ENCODE measurements at regions not wholly inside any gene's neighbourhood (a gene's known extent, or its start where the extent isn't known, plus 50 kb on each side); places are given as distances from the start of the nearest gene placed in this dataset.
A peak's percentile ranks its signal among the peaks of the same experiment; 100 is the strongest.

DNA sequence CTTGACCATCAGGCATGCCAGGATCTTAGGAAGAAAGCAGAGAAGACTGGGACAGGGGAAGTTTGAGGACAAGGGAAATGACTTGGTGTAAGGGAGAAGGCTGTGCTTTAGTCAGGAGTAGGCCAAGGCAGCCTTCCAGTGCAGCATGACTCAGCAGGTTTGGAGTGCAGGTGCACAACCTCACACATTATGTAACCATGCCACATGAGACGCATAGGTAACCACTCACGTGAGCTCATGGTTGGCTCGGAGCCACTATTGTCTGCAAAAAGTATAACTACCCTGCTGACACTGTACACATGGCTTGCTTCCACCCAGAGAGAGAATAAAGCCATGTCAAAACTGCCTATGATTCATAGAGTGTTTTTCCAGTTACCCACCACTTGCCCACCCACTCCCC, 715.9 kb downstream of the SMARCA1 start:
- H3K27me3 ChIP-seq (replicated peaks in 1 of 4; ENCODE audit: control extremely low read depth in 1 of 4, control insufficient read depth in 3 of 4, insufficient read depth in 4 of 4, low read length in 3 of 4): no peaks in the 10 kb centered on the region
- H3K9me3 ChIP-seq (ENCODE audit: control extremely low read depth in 1 of 3, control insufficient read depth in 2 of 3, insufficient read depth in 1 of 3, low read length in 2 of 3): peaks cover 0 to 5% (median 0%) of the 10 kb centered on the region in 3 donors
- no peak overlapping the region for H3K4me2 ChIP-seq (replicated peaks; ENCODE audit: low read depth, low read length, poor library complexity, severe bottlenecking)
- ChIA-PET POLR2A (no interaction called here), CTCF (no interaction called here)
- no CpG with 5 or more reads among the region's 3 CpGs for WGBS (ENCODE audit: insufficient coverage)
- ATAC-seq (ENCODE audit: low read depth) (no peak), DNase-seq (peak; percentile 25)
- Mint-ChIP-seq H3K27me3 (no peaks in the 10 kb centered on the region), H3K27ac (no peak overlapping the region), H3K4me1 (no peaks in the 10 kb centered on the region), H3K9me3 (ENCODE audit: insufficient read depth) (no peaks in the 10 kb centered on the region), H3K4me3 (no peak overlapping the region)
- no peak overlapping the region for H3K9ac ChIP-seq (ENCODE audit: low read length)
- TF ChIP-seq CTCF (IDR thresholded peaks at IDR 0.05): no peak
- no peak for TF ChIP-seq EZH2 (IDR thresholded peaks at IDR 0.05; ENCODE audit: borderline replicate concordance, insufficient read depth, low read depth, low read length, poor library complexity, severe bottlenecking)
- H3K79me2 ChIP-seq (ENCODE audit: control insufficient read depth, insufficient read depth, low read length): no peaks in the 10 kb centered on the region
- no peak overlapping the region for H3K27ac ChIP-seq (ENCODE audit: low read length in 2 of 2)
- H4K20me1 ChIP-seq (ENCODE audit: control insufficient read depth, insufficient read depth, low read length, poor library complexity, severe bottlenecking): no peaks in the 10 kb centered on the region
- no peak overlapping the region for H3K4me3 ChIP-seq (ENCODE audit: control extremely low read depth in 1 of 5, extremely low read depth in 1 of 5, insufficient read depth in 1 of 5, low read depth in 2 of 5, low read length in 4 of 5)
- no peak overlapping the region for H2AFZ ChIP-seq (ENCODE audit: insufficient read depth, low read depth, low read length, poor library complexity, severe bottlenecking)
- intact Hi-C loops (cut with micrococcal nuclease): no loop called here
- no peaks in the 10 kb centered on the region for H3K4me1 ChIP-seq (ENCODE audit: control insufficient read depth in 2 of 2, insufficient read depth in 2 of 2, low read length in 2 of 2)
- H3K36me3 ChIP-seq (replicated peaks in 1 of 2; ENCODE audit: control extremely low read depth in 1 of 2, control insufficient read depth in 1 of 2, extremely low read depth in 1 of 2, insufficient read depth in 2 of 2, low read length in 1 of 2): no peaks in the 10 kb centered on the region

- no peak overlapping the region for H3K27ac Mint-ChIP-seq
- Histone ChIP-seq H2AFZ (ENCODE audit: insufficient read depth, low read depth, low read length, poor library complexity, severe bottlenecking) (no peak overlapping the region), H3K9me3 (ENCODE audit: control extremely low read depth in 1 of 3, control insufficient read depth in 2 of 3, insufficient read depth in 1 of 3, low read length in 2 of 3) (peaks cover 0 to 5% (median 0%) of the 10 kb centered on the region in 3 donors), H3K4me3 (ENCODE audit: control extremely low read depth in 1 of 5, extremely low read depth in 1 of 5, insufficient read depth in 1 of 5, low read depth in 2 of 5, low read length in 4 of 5) (no peak overlapping the region), H4K20me1 (ENCODE audit: control insufficient read depth, insufficient read depth, low read length, poor library complexity, severe bottlenecking) (no peaks in the 10 kb centered on the region), H3K27me3 (replicated peaks in 1 of 4; ENCODE audit: control extremely low read depth in 1 of 4, control insufficient read depth in 3 of 4, insufficient read depth in 4 of 4, low read length in 3 of 4) (no peaks in the 10 kb centered on the region), H3K27ac (ENCODE audit: low read length in 2 of 2) (no peak overlapping the region), H3K79me2 (ENCODE audit: control insufficient read depth, insufficient read depth, low read length) (no peaks in the 10 kb centered on the region), H3K4me2 (replicated peaks; ENCODE audit: low read depth, low read length, poor library complexity, severe bottlenecking) (no peak overlapping the region), H3K9ac (ENCODE audit: low read length) (no peak overlapping the region), H3K36me3 (replicated peaks in 1 of 2; ENCODE audit: control extremely low read depth in 1 of 2, control insufficient read depth in 1 of 2, extremely low read depth in 1 of 2, insufficient read depth in 2 of 2, low read length in 1 of 2) (no peaks in the 10 kb centered on the region), H3K4me1 (ENCODE audit: control insufficient read depth in 2 of 2, insufficient read depth in 2 of 2, low read length in 2 of 2) (no peaks in the 10 kb centered on the region)
- no peak for DNase-seq
- POLR2A ChIA-PET: no interaction called here
- TF ChIP-seq EZH2 (IDR thresholded peaks at IDR 0.05; ENCODE audit: borderline replicate concordance, insufficient read depth, low read depth, low read length, poor library complexity, severe bottlenecking): no peak
- no peak for TF ChIP-seq CTCF (IDR thresholded peaks at IDR 0.05)
- no peaks in the 10 kb centered on the region for H3K4me1 Mint-ChIP-seq
- no peaks in the 10 kb centered on the region for H3K9me3 Mint-ChIP-seq (ENCODE audit: insufficient read depth)
- CTCF ChIA-PET: no interaction called here
- ATAC-seq (ENCODE audit: low read depth): no peak
- H3K4me3 Mint-ChIP-seq: no peak overlapping the region
- no peaks in the 10 kb centered on the region for H3K27me3 Mint-ChIP-seq
- intact Hi-C loops (cut with micrococcal nuclease): no loop called here
- WGBS (ENCODE audit: insufficient coverage): no CpG with 5 or more reads among the region's 2 CpGs
These were observed 718.1 kb downstream of the SMARCA1 start for GRCh38 chrX:128805236-128805635.
